Sigmoid colon (tissue), 6 donors: ENCODE measurements at regions not wholly inside any gene's neighbourhood (a gene's known extent, or its start where the extent isn't known, plus 50 kb on each side); places are given as distances from the start of the nearest gene placed in this dataset.

ENCODE experiments used
- DNase-seq: peaks from one replicate; pipeline ENCODE4 v3.0.0-alpha.2; 2019
- H3K27ac ChIP-seq, 4 donors: fragments of 200-600 bp; sonication (generic); one replicate each; pipeline ENCODE4 v1.5.1; 2016 to 2019; ENCODE audit warnings: mild to moderate bottlenecking in 1 of 4
- H3K27me3 ChIP-seq, 3 donors: fragments of 200-600 bp; sonication (generic); one replicate each; pipeline ENCODE4 v1.5.1; 2019; ENCODE audit warnings: mild to moderate bottlenecking in 1 of 3
- H3K36me3 ChIP-seq, 4 donors: fragments of 200-600 bp; sonication (generic); one replicate each; pipeline ENCODE4 v1.5.1; 2016 to 2019
- H3K4me1 ChIP-seq, 4 donors: fragments of 200-600 bp; sonication (generic); one replicate each; pipeline ENCODE4 v1.5.1; 2017 to 2019
- H3K4me3 ChIP-seq, 4 donors: fragments of 200-600 bp; sonication (generic); one replicate each; pipeline ENCODE4 v1.5.1; 2017 to 2019; ENCODE audit warnings: mild to moderate bottlenecking in 2 of 4, moderate library complexity in 1 of 4
- H3K9me3 ChIP-seq, 4 donors: fragments of 200-600 bp in 3 of 4; sonication (generic) in 3 of 4; one replicate each; pipeline versions ENCODE4 v1.5.1 to v1.6.1; 2013 to 2019
- CTCF ChIP-seq, 4 experiments: fragments of 450-650 bp in 3 of 4; fragments of 200-600 bp in 1 of 4; IDR thresholded peaks; one replicate each; pipeline ENCODE4 v1.5.1; 2016 to 2019; ENCODE audit warnings: antibody characterized with exemption in 4 of 4, mild to moderate bottlenecking in 3 of 4, moderate library complexity in 2 of 4
- EP300 ChIP-seq, 4 donors: sonication (generic); formaldehyde crosslinking; IDR thresholded peaks; one replicate each; pipeline ENCODE4 v1.6.1; 2017; ENCODE audit warnings: antibody characterized with exemption in 4 of 4
- POLR2A ChIP-seq, 2 donors: fragments of 450-650 bp; IDR thresholded peaks; one replicate each; pipeline ENCODE4 v1.6.1; 2016; ENCODE audit warnings: antibody characterized with exemption in 2 of 2, mild to moderate bottlenecking in 2 of 2, moderate library complexity in 2 of 2
- POLR2AphosphoS5 ChIP-seq, 4 donors: sonication (generic); formaldehyde crosslinking; IDR thresholded peaks; one replicate each; pipeline ENCODE4 v1.6.1; 2017; ENCODE audit warnings: antibody characterized with exemption in 4 of 4
- WGBS, 2 donors: extraction: QIAGEN DNeasy Blood & Tissue Kit; methylation state at CpG; one replicate each; pipeline ENCODE4 v1.1.7; 2013; 5-methylcytosine and 5-hydroxymethylcytosine counted together
- intact Hi-C: fragments of 100-400 bp; cut with DNase I; formaldehyde crosslinking; loops from one replicate; pipeline ENCODE4 v1.15.1; 2023
- donor health status: healthy with polysubstance abuse.
- donor health status: healthy.

GRCh38 chr16:48001324-48001895, 154.4 kb downstream of the ABCC12 start:
- 51 to 59% methylated on average over 13 of the region's 13 CpGs for WGBS, 2 donors
- TF ChIP-seq POLR2AphosphoS5 (IDR thresholded peaks at IDR 0.05), result no peak
- TF ChIP-seq POLR2A (IDR thresholded peaks at IDR 0.05), result no peak
- no peak for TF ChIP-seq CTCF (IDR thresholded peaks at IDR 0.05)
- TF ChIP-seq EP300 (IDR thresholded peaks at IDR 0.05), result no peak

GRCh38 chr16:48000622-48001021, 155.2 kb downstream of the ABCC12 start:
- 66 to 86% methylated on average over 3 of the region's 3 CpGs for WGBS, 2 donors
- no peaks in the 10 kb centered on the region for H3K36me3 ChIP-seq
- no peaks in the 10 kb centered on the region for H3K9me3 ChIP-seq
- no peaks in the 10 kb centered on the region for H3K27me3 ChIP-seq
- H3K27ac ChIP-seq, result no peak overlapping the region
- TF ChIP-seq POLR2AphosphoS5 (IDR thresholded peaks at IDR 0.05) (no peak), CTCF (IDR thresholded peaks at IDR 0.05) (no peak), EP300 (IDR thresholded peaks at IDR 0.05) (no peak), POLR2A (IDR thresholded peaks at IDR 0.05) (no peak)
- intact Hi-C loops, result no loop called here
- no peaks in the 10 kb centered on the region for H3K4me1 ChIP-seq
- H3K4me3 ChIP-seq, result no peak overlapping the region
- DNase-seq, result no peak

More at GRCh38 chr16:48001324-48001895, 154.4 kb downstream of the ABCC12 start:
- Histone ChIP-seq H3K9me3 (no peaks in the 10 kb centered on the region), H3K4me3 (no peak overlapping the region), H3K36me3 (no peaks in the 10 kb centered on the region), H3K27me3 (no peaks in the 10 kb centered on the region), H3K4me1 (no peaks in the 10 kb centered on the region), H3K27ac (no peak overlapping the region)
- intact Hi-C loops, result no loop called here
- no peak for DNase-seq

- Histone ChIP-seq H3K9me3 (no peaks in the 10 kb centered on the region), H3K4me1 (no peaks in the 10 kb centered on the region), H3K27me3 (no peaks in the 10 kb centered on the region), H3K36me3 (no peaks in the 10 kb centered on the region), H3K4me3 (no peak overlapping the region), H3K27ac (no peak overlapping the region)
- TF ChIP-seq CTCF (IDR thresholded peaks at IDR 0.05), result no peak
- TF ChIP-seq POLR2A (IDR thresholded peaks at IDR 0.05), result no peak
- TF ChIP-seq POLR2AphosphoS5 (IDR thresholded peaks at IDR 0.05), result no peak
- no peak for TF ChIP-seq EP300 (IDR thresholded peaks at IDR 0.05)
- no peak for DNase-seq
- intact Hi-C loops, result no loop called here
- WGBS, 2 donors, result 80 to 91% methylated on average over 4 of the region's 4 CpGs
Observed at GRCh38 chr16:47999595-47999994, 156.2 kb downstream of the ABCC12 start.

GRCh38 chr16:47995354-47995753, 160.4 kb downstream of the ABCC12 start:
- H3K27me3 ChIP-seq, result no peaks in the 10 kb centered on the region
- H3K4me1 ChIP-seq, result no peaks in the 10 kb centered on the region
- no peak for DNase-seq
- 61 to 70% methylated on average over 2 of the region's 2 CpGs for WGBS, 2 donors
- intact Hi-C loops, result no loop called here
- H3K27ac ChIP-seq, result no peak overlapping the region
- H3K9me3 ChIP-seq, result no peaks in the 10 kb centered on the region
- no peaks in the 10 kb centered on the region for H3K36me3 ChIP-seq
- no peak for TF ChIP-seq CTCF (IDR thresholded peaks at IDR 0.05)
- no peak for TF ChIP-seq POLR2AphosphoS5 (IDR thresholded peaks at IDR 0.05)
- no peak for TF ChIP-seq EP300 (IDR thresholded peaks at IDR 0.05)
- no peak for TF ChIP-seq POLR2A (IDR thresholded peaks at IDR 0.05)
- H3K4me3 ChIP-seq, result no peak overlapping the region

- Histone ChIP-seq H3K27ac (no peak overlapping the region), H3K4me1 (no peaks in the 10 kb centered on the region), H3K36me3 (no peaks in the 10 kb centered on the region), H3K9me3 (peaks cover 0 to 2% (median 0%) of the 10 kb centered on the region in 4 donors), H3K27me3 (no peaks in the 10 kb centered on the region), H3K4me3 (no peak overlapping the region)
- intact Hi-C loops, result no loop called here
- WGBS, 2 donors, result 50 to 68% methylated on average over 2 of the region's 2 CpGs
- no peak for DNase-seq
- TF ChIP-seq POLR2AphosphoS5 (IDR thresholded peaks at IDR 0.05), result no peak
Observed at GRCh38 chr16:47991491-47991890, 164.3 kb downstream of the ABCC12 start.
